Stomach (tissue), 4 donors: ENCODE measurements at regions not wholly inside any gene's neighbourhood (a gene's known extent, or its start where the extent isn't known, plus 50 kb on each side); places are given as distances from the start of the nearest gene placed in this dataset.

Experiments
- CTCF ChIP-seq, 7 experiments: fragments of 450-650 bp in 4 of 7; fragments of 200-600 bp in 3 of 7; sonication (generic) in 3 of 7; IDR thresholded peaks; one replicate each; pipeline ENCODE4 v1.5.1; 2016 to 2019; ENCODE audit warnings: antibody characterized with exemption in 7 of 7, control low read depth in 2 of 7, mild to moderate bottlenecking in 1 of 7
- POLR2AphosphoS5 ChIP-seq, 3 donors: sonication (generic); formaldehyde crosslinking; IDR thresholded peaks; one replicate each; pipeline ENCODE4 v1.6.1; 2016; ENCODE audit warnings: antibody characterized with exemption in 3 of 3

GRCh38 chr12:131455218-131455506, 255.7 kb upstream of the SFSWAP start:
- no peak for TF ChIP-seq POLR2AphosphoS5 (IDR thresholded peaks at IDR 0.05)
- no peak for TF ChIP-seq CTCF (IDR thresholded peaks at IDR 0.05)
